ENCODE measurements at regions not wholly inside any gene's neighbourhood (a gene's known extent, or its start where the extent isn't known, plus 50 kb on each side); places are given as distances from the start of the nearest gene placed in this dataset.
"Not testable (repeated sequence)": the region's sequence is repeated elsewhere in the genome, so short reads cannot be mapped to it uniquely, and the experiment has no call there.

DNA sequence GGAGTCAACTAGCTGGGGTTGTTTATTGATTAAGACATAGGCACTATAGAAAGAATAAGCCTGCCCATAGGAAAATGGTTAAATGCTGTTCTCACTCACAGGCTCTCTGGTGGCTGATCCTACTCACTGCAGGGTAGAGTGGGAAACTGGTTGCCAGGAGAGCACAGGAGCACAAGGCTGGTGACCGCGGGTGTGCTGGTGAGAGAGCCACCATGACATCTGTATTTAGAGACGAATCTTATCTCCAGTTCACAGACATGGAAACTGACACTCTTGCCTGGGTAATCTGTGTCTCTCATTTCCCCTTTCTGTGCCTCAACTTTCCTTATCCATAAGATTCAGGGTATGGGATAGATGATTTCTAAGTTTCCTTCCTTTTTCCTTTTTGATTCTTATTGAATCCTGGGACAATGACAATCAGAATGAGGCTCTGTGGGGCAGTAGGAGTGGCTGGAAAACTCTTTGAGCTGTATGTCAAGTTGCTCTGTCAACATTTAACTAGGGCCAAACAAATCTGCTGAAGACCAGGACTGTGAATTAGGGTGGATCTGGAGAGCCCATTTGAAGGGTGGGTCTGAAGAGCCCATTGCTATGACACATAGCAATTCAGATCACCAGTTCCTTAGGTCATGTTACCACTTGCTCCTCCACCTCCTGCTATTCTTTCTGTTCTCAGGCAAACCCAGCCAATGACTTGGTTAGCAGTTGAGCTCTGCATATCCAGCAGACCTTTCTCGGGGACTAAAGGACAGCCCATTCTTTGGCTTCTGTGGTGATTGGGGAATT is 286.1 kb upstream of the TBL1XR1 start:
- no peak for DNase-seq

GRCh38 chr3:177484206-177484605 is 286.9 kb upstream of the TBL1XR1 start:
- no peak for DNase-seq

DNA sequence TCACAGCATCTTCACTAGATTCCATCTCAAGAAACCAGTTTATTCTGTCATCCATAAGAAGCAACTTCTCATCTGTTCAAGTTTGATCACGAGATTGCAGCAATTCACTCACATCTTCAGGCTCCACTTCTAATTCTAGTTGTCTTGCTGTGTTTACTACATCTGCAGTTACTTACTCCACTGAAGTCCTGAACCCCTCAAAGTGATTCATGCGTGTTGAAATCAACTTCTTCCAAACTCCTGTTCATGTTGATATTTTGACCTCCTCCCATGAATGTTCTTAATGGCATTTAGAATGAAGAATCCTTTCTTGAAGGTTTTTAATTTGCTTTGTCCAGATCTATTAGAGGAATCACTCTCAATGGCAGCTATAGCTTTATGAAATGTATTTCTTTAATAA is 287.6 kb upstream of the TBL1XR1 start:
- no peak for DNase-seq

DNA sequence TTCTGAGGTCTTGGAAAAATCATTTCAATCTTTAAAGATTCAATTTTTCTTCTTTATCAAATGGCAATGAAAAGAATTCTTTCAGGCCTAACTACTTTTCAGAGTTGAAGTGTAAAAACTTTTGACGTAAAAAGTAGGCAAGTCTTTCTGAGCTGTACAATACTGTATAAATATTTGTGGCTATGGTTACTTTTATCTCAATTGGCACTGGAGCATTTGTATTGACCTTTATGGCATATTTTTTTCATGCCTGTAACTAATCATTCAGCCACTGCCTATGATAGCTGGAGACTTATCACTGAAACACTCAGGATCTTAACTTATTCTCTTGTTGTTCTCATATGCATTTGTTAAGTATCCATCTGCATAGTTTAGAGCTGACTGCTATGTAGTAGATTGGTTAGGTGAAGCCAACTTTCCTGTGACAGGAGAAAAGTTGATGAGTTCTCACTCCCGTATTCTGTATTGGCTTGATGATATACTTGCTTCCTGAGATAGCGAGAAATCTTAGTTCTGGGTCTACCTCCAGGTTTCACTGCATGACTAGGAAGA is 290.4 kb upstream of the TBL1XR1 start:
- no peak for DNase-seq

- DNase-seq, result no peak
These were observed 291.5 kb upstream of the TBL1XR1 start for GRCh38 chr3:177488740-177489139.

DNA sequence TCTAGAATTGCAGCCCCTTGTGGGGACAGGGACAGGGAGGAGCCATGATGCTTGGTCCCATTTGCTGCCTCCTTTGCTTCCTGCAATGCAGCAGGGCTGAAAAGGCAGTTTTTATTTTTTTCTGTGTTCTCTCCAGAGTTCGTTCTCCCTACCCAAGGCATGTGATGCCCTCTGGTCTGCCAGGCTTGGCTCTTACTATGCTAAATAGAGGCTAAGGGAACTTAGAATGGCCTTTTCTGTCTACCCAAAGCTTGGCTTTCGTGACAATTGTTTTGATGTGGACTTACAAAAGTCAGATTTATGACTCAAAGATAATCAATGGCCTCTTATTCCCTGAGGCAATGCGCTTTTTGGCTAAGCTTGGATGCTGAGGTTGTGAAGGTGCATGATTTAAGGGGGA is 293.3 kb upstream of the TBL1XR1 start:
- no peak for DNase-seq

GRCh38 chr3:177491296-177492032 is 294.2 kb upstream of the TBL1XR1 start:
- DNase-seq, result no peak

GRCh38 chr3:177493091-177493490 is 295.8 kb upstream of the TBL1XR1 start:
- DNase-seq, result no peak

GRCh38 chr3:177494216-177494615 is 296.9 kb upstream of the TBL1XR1 start:
- no peak for DNase-seq

DNA sequence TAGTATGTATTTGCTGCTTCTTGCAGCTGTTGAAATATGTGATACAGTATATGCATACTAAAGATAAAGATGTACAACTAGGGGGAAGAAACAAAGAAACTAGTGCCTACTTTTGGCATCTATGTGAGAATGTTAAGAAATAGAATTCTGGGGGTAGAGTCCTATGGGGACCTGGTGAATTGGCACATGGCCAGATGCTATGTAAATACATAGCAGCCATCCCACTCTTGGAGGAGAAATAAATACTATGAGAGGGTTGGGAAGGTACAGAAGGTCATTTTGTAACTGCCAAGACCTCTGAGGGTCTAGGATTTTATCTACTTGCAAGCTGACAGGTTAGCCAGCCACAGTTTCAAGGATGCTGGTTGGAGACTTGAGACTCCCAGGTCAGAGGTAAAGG is 298.3 kb upstream of the TBL1XR1 start:
- DNase-seq, result no peak

DNA sequence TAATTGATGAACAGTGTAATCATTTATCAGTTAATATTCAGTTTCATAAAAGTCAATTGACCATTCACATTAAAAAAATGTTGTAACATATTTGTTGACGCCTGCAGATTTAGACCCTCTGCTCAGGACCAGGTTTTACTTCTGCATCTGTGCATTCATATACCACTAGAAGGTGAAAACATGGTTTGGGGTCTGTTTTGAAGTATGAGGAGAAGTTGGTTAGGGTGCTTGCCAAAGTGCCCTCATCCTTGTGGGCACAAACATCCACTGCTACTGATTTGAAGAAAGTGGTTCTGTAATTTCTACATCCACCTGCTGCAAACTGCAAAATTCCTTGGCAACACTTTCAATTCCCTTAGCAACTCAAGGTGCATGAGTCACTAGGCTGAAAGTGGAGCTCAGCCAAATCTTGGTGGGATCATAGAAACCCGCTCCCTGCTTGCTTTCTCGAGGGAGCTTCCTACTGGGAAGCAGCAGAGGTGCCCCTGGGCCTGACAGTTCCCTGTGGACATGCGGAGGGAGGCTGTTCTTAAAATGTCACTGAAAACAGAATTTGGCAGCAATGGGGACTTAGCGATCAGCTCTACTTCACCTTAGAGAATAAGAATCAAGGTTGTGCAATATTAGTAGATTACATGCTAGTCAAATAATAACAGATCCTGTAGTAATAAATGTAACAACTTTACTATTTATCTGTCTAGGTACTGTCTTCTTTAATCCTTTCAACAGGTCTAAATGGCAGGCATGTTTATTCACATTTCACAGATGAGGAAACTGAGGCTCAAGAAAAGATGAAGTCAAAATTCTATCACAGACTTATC is 301.0 kb upstream of the TBL1XR1 start:
- DNase-seq, result peak; percentile 66

DNA sequence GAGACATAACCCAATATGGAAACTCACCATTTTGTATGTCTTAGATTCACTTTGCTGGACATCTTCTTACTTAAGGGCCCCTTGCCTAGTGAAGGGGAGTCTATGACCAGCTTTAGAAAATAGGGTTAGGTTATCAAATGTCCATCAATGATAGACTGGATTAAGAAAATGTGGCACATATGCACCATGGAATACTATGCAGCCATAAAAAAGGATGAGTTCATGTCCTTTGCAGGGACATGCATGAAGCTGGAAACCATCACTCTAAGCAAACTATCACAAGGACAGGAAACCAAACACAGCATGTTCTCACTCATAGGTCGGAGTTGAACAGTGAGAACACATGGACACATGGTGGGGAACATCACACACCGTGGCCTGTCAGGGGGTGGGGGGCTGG is 301.8 kb upstream of the TBL1XR1 start:
- not testable (repeated sequence) for DNase-seq

- no peak for DNase-seq
These were observed 302.6 kb upstream of the TBL1XR1 start for GRCh38 chr3:177499779-177500423.

- DNase-seq, result no peak
These were observed 313.5 kb upstream of the TBL1XR1 start for GRCh38 chr3:177510693-177511216.

- no peak for DNase-seq
These were observed 315.9 kb upstream of the TBL1XR1 start for GRCh38 chr3:177512945-177513814.

- DNase-seq, result no peak
These were observed 316.7 kb upstream of the TBL1XR1 start for GRCh38 chr3:177513815-177514610.

DNA sequence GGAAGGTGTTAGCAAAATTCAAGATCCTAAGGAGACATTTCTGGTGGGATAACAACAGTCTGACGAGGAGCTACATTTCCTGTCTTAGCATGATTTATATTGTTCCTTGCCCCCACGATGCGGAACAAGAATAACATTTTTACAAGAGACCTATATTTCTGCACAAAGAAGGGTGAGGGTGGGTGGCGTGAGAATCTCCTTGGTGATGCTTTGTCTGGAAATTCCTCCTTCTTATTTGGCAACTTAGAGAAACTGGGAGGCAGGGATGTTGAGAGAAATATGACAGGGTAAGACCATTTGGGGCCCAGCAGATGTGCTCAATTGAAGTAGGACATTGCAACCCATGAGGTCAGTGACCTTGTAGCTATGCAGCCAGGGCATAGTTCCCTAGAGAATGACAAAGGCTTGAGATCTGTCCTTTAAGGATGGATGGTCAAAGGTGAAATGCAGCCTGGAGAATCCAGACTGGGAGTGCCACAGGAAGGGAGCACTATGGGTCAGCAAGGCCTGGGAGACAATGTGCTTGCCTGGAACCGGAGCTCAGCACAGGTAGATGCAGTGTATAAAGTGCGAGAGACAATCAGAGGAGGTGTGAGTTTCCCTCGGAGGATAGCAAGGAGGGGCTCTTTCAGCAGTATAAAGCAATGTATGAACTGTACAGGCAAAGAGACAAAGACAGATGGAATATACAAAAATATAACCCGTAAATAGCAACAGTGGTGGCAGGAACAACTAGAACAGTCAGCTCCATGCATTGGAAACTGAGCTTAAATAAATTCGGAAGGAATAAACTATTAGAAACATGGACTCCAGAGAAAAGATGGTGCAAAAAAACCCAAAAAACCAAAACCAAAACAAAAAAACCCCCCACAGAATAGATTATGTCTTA is 317.6 kb upstream of the TBL1XR1 start:
- DNase-seq, result peak; percentile 7

DNA sequence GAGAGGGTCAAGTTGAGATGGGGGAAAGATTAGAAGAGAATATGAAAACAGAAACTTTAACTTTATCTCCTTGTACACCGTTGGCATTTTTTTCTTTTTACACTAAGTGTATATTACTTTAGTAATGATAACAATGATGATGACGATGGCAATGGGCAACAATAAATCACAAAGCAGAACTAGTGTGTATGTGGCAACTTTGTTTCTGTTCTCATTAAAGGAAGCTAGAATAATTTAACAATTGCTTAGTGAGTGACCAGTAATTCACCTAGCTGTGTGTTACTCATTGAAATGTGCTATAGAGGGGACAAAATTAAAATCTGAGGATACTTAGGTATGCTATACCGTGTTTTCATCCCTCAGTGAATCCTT is 318.5 kb upstream of the TBL1XR1 start:
- DNase-seq, result no peak
